Daoy (cell line): ENCODE measurements at regions not wholly inside any gene's neighbourhood (a gene's known extent, or its start where the extent isn't known, plus 50 kb on each side); places are given as distances from the start of the nearest gene placed in this dataset.
"Not testable (repeated sequence)": the region's sequence is repeated elsewhere in the genome, so short reads cannot be mapped to it uniquely, and the experiment has no call there.

Source experiments
- DNase-seq: peaks from one replicate; pipeline ENCODE4 v3.0.0-alpha.2; 2015; ENCODE audit warnings: low read depth

DNA sequence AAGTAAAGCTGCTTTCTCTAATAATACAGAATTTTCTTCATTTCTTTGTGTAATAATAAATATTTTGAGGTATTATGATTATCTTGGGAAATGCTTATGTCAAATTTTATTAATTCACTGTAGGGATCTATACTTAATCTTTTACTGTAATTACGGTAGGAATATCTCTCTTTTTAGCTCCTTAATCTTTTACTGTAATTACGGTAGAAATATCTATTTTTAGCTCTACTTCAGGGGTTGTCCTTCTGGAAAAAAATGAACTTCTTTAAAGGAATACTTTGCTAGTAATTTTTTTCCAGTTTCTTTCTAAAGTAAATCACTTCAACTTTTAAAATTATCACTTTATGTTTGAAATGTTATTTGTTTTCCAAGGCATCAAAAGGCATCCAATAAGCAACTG, 2229.4 kb upstream of the AGA start:
- DNase-seq: no peak

DNA sequence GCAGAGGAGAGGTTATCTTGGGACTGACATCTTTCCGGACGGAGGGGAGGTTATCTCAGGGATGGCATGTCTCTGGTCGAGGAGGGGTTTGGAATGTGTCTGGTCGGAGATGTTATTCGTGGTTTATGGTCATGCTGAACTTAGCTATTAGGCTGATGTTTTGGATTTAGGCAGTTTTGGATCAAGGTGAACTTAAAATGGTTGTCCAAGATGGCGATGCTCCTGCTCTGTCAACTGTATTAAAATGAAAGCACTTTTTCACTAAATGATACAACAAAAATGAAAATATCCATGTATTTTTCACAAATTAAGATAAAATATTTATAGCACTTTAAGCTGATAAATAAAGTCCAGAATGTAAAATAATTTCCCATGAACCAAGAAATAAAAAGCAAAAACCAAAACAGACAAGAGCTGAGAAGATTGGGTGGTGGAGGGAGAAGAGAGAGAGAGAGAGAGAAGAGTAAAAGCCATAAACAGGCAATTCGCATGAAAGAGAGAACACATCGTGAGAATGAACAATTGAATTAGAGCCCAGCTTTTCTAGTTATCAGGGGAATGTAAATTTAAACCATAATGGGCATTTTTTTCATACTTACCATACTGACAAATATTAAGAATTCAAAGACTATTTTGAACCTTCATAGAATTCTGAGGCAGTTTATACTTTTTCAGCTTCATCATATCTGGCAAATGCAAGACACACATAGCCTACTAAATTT, 2236.0 kb upstream of the AGA start:
- no peak for DNase-seq

DNA sequence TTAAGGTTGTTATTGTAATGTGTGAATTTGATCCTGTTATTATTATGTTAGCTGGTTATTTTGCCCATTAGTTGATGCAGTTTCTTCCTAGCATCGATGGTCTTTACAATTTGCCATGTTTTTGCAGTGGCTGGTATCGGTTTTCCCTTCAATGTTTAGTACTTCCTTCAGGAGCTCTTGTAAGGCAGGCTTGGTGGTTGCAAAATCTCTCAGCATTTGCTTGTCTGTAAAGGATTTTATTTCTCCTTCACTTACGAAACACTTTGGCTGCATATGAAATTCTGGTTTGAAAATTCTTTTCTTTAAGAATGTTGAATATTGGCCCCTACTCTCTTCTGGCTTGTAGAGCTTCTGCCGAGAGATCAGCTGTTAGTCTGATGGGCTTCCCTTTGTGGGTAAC, 2241.4 kb upstream of the AGA start:
- not testable (repeated sequence) for DNase-seq

DNA sequence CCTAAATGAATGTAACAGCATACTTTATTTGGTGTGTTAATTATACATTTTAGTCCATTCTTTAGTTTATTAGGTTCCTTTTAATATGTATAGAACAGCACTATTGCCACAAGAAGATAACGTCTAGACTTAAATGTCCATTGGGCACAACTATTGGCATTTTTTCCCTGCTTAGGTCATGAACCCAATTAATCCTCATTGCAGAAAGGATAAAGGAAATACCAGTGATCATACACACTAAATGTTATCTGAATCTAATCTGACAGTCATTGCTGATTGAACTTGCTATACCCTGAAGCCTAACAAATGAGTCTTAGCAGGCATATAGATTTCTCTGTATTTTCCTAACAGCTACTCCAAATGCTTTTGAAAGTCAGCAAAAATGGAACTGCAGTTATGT, 2250.0 kb upstream of the AGA start:
- no peak for DNase-seq

DNA sequence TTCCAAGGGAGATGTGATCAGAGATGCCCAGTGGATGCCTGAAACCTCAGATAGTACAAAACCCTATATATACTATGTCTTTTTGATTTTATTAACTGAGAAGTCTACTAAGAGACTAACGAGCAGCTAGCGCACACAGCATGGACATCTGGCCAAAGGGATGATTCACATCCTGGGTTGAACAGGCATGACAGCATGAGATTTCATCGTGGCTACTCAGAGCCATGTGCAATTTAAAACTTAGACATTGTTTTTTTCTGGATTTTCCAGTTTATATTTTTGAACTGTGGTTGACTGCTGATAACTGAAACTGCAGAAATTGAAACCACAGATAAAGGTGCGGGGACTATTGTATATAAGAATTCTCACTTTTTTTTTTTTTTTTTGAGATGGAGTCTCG, 2252.9 kb upstream of the AGA start:
- DNase-seq: peak; percentile 48

DNA sequence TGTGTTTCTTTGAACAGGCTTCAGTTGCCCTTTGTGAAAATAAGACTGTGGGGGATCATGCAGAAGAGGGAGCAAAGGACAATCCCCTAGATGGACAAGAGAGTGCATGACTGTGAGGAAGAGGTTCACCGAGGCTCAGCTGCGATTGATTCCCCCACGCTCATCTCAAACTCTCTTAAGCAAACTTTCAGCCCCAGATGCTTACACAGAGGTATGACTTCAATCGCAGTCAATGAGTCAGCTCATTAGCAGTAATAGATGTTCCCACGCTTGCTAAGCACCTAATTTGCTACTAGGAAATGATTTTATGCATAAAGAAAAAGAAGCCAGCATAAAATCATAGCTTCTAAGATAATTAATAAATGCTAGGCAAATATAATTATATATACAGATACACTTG, 2256.1 kb upstream of the AGA start:
- DNase-seq: peak; percentile 8

DNA sequence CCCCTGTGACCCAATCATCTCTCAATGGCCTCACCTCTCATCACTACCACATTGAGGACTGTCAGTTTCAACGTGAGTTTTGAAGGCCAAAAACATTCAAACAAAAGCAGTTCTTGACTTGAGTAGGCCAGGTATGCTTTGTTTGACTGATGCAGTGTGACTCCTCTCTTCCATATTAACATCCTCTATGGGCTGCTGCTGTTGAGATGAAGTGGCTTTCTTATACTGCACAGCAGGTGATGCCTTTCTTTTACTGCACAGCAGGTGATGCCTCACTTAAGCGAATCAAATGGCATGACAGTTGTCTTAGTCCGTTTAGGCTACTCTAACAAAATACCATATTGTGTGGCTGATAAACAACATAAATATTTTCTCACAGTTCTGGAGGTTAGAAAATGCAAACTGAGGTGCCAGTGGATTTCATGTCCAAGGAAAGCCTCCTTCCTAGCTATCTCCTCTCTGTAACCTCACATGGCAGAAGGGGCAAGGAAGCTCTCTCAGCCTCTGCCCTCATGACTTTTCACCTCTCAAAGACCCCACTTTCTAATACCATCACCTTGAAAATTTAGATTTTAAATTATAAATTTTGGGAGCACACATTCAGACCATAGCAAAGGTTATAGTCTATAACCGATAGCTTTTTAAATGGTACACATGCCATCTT, 2267.9 kb upstream of the AGA start:
- DNase-seq: no peak

DNA sequence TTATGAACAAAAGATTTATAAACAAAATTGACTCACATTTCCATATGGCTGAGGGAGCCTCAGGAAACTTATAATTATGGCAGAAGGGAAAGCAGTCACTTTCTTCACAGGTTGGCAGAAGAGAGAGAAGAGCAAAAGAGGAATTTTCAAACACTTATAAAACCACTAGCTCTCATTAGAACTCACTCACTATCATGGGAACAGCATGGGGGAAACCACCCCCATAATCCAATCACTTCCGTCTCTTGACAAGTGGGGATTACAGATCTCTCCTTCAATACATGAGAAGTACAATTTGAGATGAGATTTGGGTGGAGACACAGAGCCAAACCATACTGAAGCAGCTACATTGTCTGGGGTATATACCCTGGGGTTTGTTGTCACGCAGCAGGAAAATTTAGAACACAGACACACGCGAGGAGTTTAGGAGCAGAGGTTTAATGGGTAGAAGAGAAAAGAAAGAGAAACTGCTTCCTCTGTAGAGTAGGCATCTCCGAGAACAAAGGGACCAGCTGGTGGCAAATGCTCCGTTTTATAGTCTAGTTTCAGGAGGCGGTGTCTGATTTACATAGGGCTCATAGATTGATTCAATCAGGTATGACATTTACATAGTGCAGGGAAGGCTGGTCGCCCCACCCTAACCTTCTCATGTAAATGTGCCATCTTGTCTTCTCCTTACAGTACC, 2277.7 kb upstream of the AGA start:
- DNase-seq: no peak

DNA sequence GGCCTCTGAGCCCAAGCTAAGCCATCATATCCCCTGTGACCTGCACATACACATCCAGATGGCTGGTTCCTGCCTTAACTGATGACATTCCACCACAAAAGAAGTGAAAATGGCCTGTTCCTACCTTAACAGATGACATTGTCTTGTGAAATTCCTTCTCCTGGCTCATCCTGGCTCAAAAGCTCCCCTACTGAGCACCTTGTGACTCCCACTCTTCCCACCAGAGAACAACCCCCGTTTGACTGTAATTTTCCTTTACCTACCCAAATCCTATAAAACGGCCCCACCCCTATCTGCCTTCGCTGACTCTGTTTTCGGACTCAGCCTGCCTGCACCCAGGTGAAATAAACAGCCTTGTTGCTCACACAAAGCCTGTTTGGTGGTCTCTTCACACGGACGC, 2284.3 kb upstream of the AGA start:
- not testable (repeated sequence) for DNase-seq

DNA sequence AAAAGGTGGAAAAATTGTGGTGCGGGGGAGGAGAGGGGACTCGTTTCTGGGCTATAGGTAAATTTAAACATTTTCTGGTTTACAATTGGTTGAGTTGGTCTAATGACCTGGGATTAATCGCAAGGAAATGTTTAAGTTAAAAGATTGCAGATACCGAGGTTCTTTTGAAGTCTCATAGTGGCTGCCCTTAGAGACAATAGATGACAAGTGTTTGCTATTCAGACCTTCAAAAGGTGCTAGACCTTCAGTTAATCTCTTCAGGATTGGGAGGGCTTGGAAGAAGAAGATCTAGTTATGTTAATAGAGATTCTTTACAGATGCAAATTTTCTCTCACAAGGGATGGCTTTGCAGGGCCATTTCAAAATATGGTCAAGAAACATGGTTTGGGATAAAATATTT, 2286.1 kb upstream of the AGA start:
- DNase-seq: no peak

DNA sequence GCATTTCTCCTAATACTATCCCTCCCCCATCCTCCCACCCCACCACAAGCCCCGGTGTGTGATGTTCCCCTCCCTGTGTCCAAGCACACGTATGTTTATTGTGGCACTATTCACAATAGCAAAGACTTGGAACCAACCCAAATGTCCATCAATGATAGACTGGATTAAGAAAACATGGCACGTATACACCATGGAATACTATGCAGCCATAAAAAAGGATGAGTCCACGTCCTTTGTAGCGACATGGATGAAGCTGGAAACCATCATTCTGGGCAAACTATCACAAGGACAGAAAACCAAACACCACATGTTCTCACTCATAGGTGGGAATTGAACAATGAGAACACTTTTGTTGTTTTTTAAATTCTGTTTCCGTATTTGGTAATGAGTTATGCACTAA, 2294.6 kb upstream of the AGA start:
- DNase-seq: not testable (repeated sequence)

DNA sequence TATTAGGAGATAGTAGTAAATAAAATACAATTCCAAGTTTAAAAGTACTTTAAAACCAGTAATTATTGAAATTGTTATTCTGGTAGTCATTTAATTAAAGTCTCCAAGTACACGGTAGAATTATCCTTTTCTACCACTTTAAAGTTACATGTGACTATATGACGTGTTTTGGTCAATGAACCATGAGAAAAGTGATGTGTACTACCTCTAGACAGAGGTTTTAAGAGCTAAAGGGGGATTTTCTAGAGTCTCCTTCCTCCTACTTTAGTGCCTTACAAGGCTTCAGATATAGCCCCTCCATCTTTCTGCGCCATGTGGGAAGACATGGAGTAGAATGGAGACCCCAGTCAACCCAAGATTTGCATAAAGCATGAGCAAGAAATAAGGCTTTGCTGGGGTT, 2296.6 kb upstream of the AGA start:
- DNase-seq: no peak

DNA sequence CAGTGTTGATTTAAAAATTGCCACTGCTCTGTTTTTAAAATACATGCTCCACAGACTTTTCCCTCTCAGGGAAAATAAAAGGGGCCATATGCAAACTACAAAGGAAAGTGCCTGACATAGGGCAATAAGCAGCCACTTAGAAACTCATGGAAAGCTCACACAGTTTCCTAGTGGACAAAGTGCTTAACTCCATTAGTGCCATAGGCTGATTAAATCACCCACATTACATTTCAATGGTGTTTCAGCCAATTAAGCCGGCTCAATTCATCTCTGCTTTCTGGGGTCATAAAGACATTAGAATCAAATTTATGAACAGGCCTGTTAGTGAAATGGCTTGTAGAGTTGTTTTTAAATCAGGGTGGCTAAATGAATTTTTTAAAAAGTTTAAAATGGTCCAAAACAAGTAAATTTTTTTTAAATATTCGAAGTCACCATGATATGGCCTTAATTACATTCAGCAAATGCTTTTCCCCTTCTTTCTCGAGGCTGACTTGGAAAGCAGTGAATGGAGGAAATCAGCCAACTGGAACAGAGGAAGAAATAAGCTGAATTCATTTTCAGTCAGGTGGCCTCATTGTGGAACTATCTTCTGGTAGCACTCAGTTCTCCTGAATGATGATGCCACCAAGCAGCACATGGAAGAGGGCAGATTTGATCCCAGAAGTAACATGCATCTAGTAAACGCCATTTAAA, 2305.1 kb upstream of the AGA start:
- DNase-seq: no peak

DNA sequence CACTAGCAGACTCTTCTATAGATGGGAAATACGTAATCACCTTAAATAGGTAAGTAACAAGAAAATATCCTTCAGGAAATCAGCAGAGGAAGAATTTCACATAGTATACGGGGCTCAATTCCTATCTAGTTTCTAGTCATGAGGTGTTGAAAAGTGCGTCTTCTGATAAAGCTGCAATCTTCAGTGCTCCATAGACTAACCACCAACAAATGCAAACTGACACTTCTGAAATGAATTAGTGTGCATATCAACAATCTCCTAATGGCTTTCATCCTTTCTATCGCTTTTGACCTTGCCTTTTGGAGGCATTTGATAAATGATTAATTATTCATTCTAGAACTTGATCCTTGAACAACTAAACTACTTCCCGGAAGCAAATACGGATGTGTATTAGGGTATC, 2306.6 kb upstream of the AGA start:
- no peak for DNase-seq

DNA sequence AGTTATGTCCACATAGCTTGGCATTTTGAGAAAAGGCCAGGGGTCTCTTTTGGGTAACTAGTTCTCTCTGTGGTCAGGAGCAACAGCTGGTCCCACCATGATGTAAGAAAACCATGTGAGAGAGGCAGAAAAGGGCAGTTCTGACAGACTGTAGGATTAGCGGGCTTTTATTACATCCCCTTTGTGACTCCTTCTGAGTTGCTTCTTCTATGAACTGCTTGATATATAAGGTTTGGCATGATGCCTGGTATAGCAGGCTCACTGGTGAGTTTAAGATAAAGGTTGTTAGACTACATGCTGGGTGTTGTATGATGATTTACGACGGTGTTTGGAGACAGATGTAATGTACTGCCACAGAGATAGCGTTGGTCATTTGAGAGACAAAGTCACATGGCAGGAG, 2308.1 kb upstream of the AGA start:
- DNase-seq: peak; percentile 1

DNA sequence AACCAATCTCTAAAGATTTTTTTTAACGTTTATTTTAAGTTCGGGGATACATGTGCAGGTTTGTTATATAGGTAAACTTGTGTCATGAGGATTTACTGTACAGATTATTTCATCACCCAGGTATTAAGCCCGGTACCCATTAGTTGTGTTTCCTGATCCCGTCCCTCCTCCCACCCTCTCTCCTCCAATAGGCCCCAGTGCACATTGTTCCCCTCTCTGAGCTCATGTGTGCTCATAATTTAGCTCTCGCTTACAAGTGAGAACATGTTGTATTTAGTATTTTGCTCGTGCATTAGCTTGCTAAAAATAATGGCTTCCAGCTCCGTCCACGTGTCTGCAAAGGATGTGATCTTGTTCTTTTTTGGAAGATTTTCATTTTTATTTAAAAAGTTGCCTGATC, 2309.4 kb upstream of the AGA start:
- no peak for DNase-seq

DNA sequence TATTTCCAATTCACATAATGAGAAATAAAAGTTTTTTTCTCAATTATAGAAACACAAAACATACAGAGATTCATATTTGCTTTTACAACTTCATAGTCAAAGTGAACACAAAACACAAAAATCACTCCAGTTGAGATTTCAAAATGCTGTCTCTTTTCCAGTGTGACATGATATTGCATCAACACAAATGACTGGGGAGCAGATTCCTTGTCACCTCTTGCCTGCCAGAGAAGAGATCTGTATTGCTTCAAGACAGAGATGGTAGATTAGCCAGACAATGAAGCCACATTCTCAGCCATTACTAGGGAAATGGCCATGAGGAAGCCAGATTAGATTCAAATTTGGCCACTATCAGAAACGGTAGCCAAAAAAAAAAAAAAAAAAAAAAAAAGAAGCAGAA, 2313.1 kb upstream of the AGA start:
- DNase-seq: no peak

DNA sequence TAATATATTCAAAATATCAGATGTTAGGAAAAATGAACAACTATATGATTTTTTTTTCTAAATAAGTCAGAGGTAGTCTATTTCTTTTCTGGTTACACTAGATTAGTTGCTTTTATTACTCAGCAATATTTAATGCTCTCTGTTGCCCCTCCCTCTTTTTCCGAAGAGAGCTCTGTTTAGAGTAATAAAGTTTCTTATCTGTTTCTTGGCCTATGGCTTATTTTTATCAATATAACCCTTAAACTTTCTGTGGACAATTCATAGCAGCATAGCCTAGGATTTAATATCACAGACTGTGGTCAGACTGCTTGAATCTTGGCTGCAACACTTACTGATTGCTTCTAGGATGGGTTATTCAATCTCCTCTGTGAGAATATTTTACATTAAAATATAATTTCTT, 2315.4 kb upstream of the AGA start:
- DNase-seq: no peak

DNA sequence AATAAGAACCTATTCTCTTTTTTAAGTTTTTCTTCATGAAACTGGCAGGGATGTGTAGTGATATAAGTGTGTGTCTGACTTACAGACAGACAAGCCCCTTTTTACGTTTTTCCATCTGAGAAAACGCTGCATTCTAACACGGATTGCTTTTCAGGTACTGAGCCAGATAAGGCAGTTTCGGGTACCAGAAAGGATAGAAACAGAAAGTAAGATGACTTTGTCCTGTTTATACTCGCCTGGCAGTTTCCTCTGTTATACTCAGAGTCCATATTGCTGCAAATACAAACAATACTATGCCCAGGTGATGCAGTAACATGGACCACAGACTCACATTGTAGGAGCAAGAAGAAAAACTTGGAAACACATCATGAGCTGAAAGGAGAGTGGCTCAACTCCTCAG, 2320.6 kb upstream of the AGA start:
- no peak for DNase-seq

DNA sequence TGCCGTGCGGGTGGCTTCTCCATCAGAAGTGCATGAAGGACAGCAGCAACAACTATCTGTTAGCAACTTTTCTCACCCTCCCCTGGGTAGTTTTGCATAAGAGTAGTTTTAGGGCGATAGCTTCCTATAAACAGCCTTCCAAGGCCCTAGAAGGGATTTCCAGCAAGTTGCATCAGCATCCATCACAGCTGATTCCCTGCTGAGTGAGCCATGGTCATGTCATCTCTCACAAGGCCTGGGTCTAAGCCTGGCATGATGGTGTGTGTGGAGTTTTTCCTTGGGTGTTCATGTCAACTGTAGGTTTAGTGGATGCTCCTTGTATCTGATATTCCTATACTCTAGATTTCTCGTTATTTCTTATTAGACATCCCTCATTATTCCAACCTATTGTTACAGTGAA, 2324.7 kb upstream of the AGA start:
- DNase-seq: no peak

DNA sequence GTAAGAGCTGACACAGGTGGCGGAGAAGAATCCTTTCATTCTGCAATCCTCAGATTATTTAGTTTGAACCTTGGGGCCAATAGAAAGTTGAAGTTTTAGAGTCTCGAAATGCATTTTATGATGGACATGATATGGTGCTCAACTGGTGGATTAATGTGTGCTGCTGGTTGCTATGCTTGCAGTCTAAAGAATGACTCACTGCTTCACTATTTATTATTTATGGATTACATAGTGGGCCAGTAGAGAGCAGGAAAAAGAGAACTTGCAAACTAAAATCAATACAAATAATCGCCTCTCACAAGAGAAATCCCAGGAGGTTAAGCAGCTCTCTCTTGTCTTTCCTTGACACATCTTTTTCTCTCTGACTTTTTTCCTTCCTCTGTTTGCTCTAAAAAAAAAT, 2326.8 kb upstream of the AGA start:
- no peak for DNase-seq

DNA sequence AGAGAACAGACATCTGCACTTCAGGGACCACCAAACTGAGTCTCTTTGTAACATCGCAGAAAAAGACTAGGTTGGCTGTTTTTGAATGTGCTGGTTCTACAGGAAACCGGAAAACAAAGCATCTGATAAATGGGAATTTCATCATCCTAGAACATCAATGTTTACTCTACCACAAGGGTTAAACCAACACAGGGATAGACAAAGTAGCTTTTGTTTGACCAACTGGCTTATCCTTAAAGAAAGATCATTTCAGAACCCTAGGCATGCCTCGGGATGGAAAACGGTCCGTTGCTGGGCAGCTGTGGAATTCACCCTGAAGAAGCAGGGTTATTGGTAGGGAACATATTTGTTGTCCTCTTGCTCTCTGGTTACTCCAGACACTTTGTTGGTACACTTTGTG, 2355.5 kb upstream of the AGA start:
- DNase-seq: no peak

DNA sequence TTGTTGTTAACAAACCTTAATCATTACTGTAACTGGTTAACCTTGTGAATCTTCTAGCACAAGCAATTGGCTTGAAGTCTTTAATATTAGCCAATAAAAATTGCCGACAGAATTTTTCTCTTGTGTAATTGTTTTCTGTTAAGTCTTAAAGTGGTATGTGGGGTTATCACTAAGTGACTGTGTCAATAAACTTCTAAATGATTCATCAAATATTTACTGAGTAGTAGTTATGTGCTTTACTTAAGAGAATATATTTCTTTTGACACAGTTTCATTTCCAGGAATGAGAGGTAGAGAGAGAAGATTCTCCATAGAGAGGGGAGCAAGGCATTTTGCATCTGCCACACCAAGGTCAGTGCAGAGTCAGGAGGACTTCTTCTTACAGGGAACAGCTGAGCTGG, 2361.6 kb upstream of the AGA start:
- no peak for DNase-seq
